Astrocyte of the spinal cord (primary cell): ENCODE measurements at regions not wholly inside any gene's neighbourhood (a gene's known extent, or its start where the extent isn't known, plus 50 kb on each side); places are given as distances from the start of the nearest gene placed in this dataset.

Source experiments
- DNase-seq: peaks from one replicate; pipeline ENCODE4 v3.0.0; 2011; ENCODE audit warnings: low read depth, low spot score
- H3K4me3 ChIP-seq: 2 replicates; pipeline ENCODE4 v1.5.1; 2011; ENCODE audit warnings: low read depth, mild to moderate bottlenecking, low read length, moderate library complexity
- CTCF ChIP-seq: IDR thresholded peaks from 2 replicates; pipeline ENCODE4 v1.5.1; 2012; ENCODE audit warnings: low read depth, mild to moderate bottlenecking, low read length, inconsistent platforms
- in situ Hi-C: cut with HindIII; loops from 2 replicates; pipeline ENCODE4 v1.10.0; 2017; ENCODE audit warnings: low sequenced_read_pairs

GRCh38 chr5:111968459-111968858 lies 211.5 kb upstream of the NREP start:
- no peak for TF ChIP-seq CTCF
- no peak overlapping the region for H3K4me3 ChIP-seq
- in situ Hi-C loops, result no loop called here

GRCh38 chr5:111967463-111967862 lies 210.5 kb upstream of the NREP start:
- in situ Hi-C loops, result no loop called here
- no peak for DNase-seq
- no peak for TF ChIP-seq CTCF
- no peak overlapping the region for H3K4me3 ChIP-seq

More at GRCh38 chr5:111968459-111968858, 211.5 kb upstream of the NREP start:
- DNase-seq, result no peak

- in situ Hi-C loops, result no loop called here
- TF ChIP-seq CTCF, result no peak
- DNase-seq, result no peak
Observed at GRCh38 chr5:111966290-111966689, 209.3 kb upstream of the NREP start.

GRCh38 chr5:111963555-111963954 lies 206.6 kb upstream of the NREP start:
- H3K4me3 ChIP-seq, result no peak overlapping the region
- TF ChIP-seq CTCF, result no peak
- in situ Hi-C loops, result no loop called here
- no peak for DNase-seq

More at GRCh38 chr5:111966290-111966689, 209.3 kb upstream of the NREP start:
- no peak overlapping the region for H3K4me3 ChIP-seq

GRCh38 chr5:111962906-111963305 lies 205.9 kb upstream of the NREP start:
- no peak overlapping the region for H3K4me3 ChIP-seq
- TF ChIP-seq CTCF, result no peak
- no peak for DNase-seq
- in situ Hi-C loops, result no loop called here

GRCh38 chr5:111961862-111962261 lies 204.9 kb upstream of the NREP start:
- no peak for TF ChIP-seq CTCF
- DNase-seq, result no peak
- in situ Hi-C loops, result no loop called here
- no peak overlapping the region for H3K4me3 ChIP-seq
